HG03575 (cell line): ENCODE measurements at regions not wholly inside any gene's neighbourhood (a gene's known extent, or its start where the extent isn't known, plus 50 kb on each side); places are given as distances from the start of the nearest gene placed in this dataset.
A peak's percentile ranks its signal among the peaks of the same experiment; 100 is the strongest.
"Not testable (repeated sequence)": the region's sequence is repeated elsewhere in the genome, so short reads cannot be mapped to it uniquely, and the experiment has no call there.

Experiments
- ATAC-seq: cut with Tn5 transposase; IDR thresholded peaks from one replicate; pipeline ENCODE4 v1.9.1; 2021; ENCODE audit not compliant: unreplicated experiment, insufficient number of reproducible peaks, low FRiP score; ENCODE audit errors: extremely low read depth

- ATAC-seq: no peak
Measured at GRCh38 chr9:32881948-32882347, 98.6 kb downstream of the TMEM215 start.

GRCh38 chr9:32882705-32883104 lies 99.4 kb downstream of the TMEM215 start:
- no peak for ATAC-seq

GRCh38 chr9:32884482-32884881 lies 101.1 kb downstream of the TMEM215 start:
- ATAC-seq: no peak

DNA sequence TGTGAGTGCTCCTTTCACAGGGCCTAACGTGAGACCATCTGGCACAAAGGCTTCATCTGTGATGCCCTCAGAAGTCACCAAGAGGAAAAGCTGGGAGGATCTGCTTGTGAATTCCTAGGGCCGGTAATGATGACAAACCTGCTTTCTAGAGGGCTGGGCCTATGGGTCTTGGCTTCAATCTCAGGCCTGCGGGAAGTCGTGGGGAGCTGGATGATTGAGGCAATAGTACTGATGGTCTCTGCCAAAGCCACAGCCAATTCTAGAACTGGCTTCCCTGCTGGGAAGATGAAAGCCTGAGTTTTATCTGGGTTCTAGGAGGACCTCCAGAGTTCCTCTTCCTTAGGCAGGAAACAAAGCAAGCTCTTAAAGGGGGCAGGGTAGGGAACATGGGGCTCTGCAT lies 102.7 kb downstream of the TMEM215 start:
- ATAC-seq: no peak

DNA sequence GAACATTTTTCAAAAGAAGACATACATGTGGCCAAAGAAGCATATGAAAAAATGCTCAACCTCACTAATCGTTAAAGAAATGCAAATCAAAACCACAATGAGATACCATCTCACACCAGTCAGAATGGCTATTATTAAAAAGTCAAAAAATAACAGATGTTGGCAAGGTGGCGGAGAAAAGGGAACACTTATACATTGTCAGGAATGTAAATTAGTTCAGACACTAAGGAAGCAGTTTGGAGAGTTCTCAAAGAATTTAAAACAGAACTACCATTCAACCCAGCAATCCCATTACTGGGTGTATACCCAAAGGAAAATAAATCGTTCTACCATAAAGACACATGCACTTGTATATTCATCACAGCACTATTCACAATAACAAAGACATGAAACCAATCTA lies 106.9 kb downstream of the APTX start:
- not testable (repeated sequence) for ATAC-seq

- ATAC-seq: no peak
Measured at GRCh38 chr9:32899181-32899580, 102.2 kb downstream of the APTX start.

- no peak for ATAC-seq
Measured at GRCh38 chr9:32899761-32900160, 101.7 kb downstream of the APTX start.

- ATAC-seq: peak; percentile 97
Measured at GRCh38 chr9:32906213-32906612, 95.2 kb downstream of the APTX start.

DNA sequence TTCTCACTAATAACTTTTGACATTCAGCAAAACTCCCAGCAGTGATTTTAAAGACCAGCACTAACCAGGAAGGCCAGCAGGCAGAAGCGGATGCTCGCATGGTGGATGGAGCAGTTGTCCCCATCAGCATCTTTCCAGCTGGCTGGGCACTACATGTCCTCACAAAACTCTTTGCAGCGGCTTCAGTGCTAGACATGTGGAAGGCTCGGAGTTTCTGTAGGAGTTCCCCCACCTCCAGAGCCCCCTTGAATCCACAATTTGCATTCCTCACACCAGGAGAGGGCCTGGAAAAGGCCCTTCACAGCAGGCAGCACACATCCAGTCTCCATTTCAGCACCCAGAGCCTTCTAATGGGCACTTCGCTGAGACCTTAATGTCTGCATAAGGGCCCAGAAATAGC lies 85.6 kb downstream of the APTX start:
- no peak for ATAC-seq

DNA sequence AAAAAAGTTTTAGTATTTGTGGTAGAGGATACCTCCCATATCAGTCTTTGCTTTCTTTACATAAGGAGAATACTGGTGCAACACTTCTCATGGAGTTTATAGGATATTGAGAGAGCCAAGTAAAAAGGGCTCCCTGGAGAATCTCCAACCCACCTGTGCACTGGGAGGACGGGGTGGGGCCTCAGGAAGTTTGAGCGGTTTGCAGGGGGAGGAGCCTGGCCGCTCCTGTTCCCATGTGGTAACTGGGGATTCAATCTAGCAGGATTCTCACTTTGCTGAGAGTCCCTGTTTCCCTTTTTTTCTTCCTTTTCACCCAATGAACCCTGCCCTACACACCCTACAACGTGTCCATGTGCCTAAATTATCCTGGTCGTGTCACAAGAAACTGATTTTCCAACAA lies 82.8 kb downstream of the APTX start:
- ATAC-seq: no peak
